Endothelial cell of umbilical vein (primary cell): ENCODE measurements at regions not wholly inside any gene's neighbourhood (a gene's known extent, or its start where the extent isn't known, plus 50 kb on each side); places are given as distances from the start of the nearest gene placed in this dataset.

Experiments used
- BruUV-seq: library from RNA; stranded (reverse); fragments of 400-500 nt; replicated peaks from 2 replicates; lab custom pipeline; 2021; lab: Mats Ljungman, UMichigan
- CTCF ChIA-PET: fragments of 300-600, 350-600 bp; sonication (Branson Sonifier 250); formaldehyde crosslinking; loops from one replicate; lab custom pipeline; 2021; ENCODE audit warnings: antibody characterized with exemption, inconsistent platforms; lab: Charles Lee
- POLR2A ChIA-PET: fragments of 300-600, 350-600 bp; sonication (Branson Sonifier 250); formaldehyde crosslinking; loops from one replicate; lab custom pipeline; 2021; ENCODE audit warnings: antibody characterized with exemption, inconsistent platforms; lab: Charles Lee
- DNase-seq: peaks from one replicate; pipeline ENCODE4 v3.0.0-alpha.2; 2011; ENCODE audit warnings: low read depth, low spot score
- FAIRE-seq: peaks from 2 replicates; lab custom pipeline; 2011; peaks lifted over from hg19 to GRCh38; lab: Jason Lieb, UNC
- H2AFZ ChIP-seq: 2 replicates; pipeline ENCODE4 v1.6.0; 2012; ENCODE audit warnings: low read depth, low read length, control low read depth, inconsistent platforms
- H3K27ac ChIP-seq: 2 replicates; pipeline ENCODE4 v1.5.1; 2011; ENCODE audit warnings: low read depth, mild to moderate bottlenecking, control low read depth, low read length, moderate library complexity; ENCODE audit not compliant: insufficient read depth
- H3K27me3 ChIP-seq, 2 experiments: 2 replicates each; pipeline versions ENCODE4 v1.6.0 to v1.6.1; 2011; ENCODE audit warnings: low read length in 2 of 2, mixed read lengths in 1 of 2; ENCODE audit not compliant: control insufficient read depth in 2 of 2, insufficient read depth in 2 of 2
- H3K36me3 ChIP-seq, 2 experiments: 2 replicates in 1 of 2; 3 replicates in 1 of 2; pipeline ENCODE4 v1.5.1; 2011; ENCODE audit warnings: low read length in 2 of 2, mild to moderate bottlenecking in 1 of 2, moderate library complexity in 1 of 2; ENCODE audit not compliant: control insufficient read depth in 2 of 2, insufficient read depth in 2 of 2; ENCODE audit errors: extremely low read depth in 1 of 2
- H3K4me1 ChIP-seq: 3 replicates; pipeline ENCODE4 v1.5.1; 2011; ENCODE audit warnings: mild to moderate bottlenecking, low read length; ENCODE audit not compliant: control insufficient read depth, insufficient read depth; ENCODE audit errors: extremely low read depth
- H3K4me2 ChIP-seq: 2 replicates; pipeline ENCODE4 v1.6.1; 2011; ENCODE audit warnings: low read length, control low read depth, mixed read lengths; ENCODE audit not compliant: insufficient read depth
- H3K4me3 ChIP-seq, 3 experiments: fragments of 200-600 bp in 1 of 3; sonication (generic), shearing (Covaris generic) in 1 of 3; replicated peaks in 1 of 3; 2 replicates each; pipeline ENCODE4 v1.5.1; 2011 to 2016; ENCODE audit warnings: control low read depth in 3 of 3, low read length in 3 of 3, mild to moderate bottlenecking in 2 of 3, inconsistent platforms in 1 of 3, low read depth in 1 of 3, moderate library complexity in 1 of 3; ENCODE audit not compliant: insufficient read depth in 1 of 3
- H3K79me2 ChIP-seq: 2 replicates; pipeline ENCODE4 v1.6.0; 2012; ENCODE audit warnings: low read length, inconsistent platforms; ENCODE audit not compliant: control insufficient read depth, insufficient read depth
- H3K9ac ChIP-seq: replicated peaks from 2 replicates; pipeline ENCODE3; 2011; ENCODE audit warnings: low read length, control low read depth; ENCODE audit not compliant: insufficient read depth; ENCODE audit errors: extremely low read depth
- H3K9me1 ChIP-seq: replicated peaks from 3 replicates; pipeline ENCODE4 v1.6.0; 2011; ENCODE audit warnings: mild to moderate bottlenecking, low read length; ENCODE audit not compliant: control insufficient read depth, insufficient read depth; ENCODE audit errors: extremely low read depth
- H3K9me3 ChIP-seq: replicated peaks from 2 replicates; pipeline ENCODE4 v1.5.1; 2012; ENCODE audit warnings: low read length, inconsistent platforms; ENCODE audit not compliant: control insufficient read depth, insufficient read depth
- H4K20me1 ChIP-seq: replicated peaks from 2 replicates; pipeline ENCODE3; 2011; ENCODE audit warnings: mild to moderate bottlenecking, low read length; ENCODE audit not compliant: control insufficient read depth, insufficient read depth; ENCODE audit errors: extremely low read depth
- EZH2 ChIP-seq: IDR thresholded peaks from 2 replicates; pipeline ENCODE4 v1.6.1; 2012; ENCODE audit warnings: borderline replicate concordance, low read depth, mild to moderate bottlenecking, moderate library complexity, low read length, inconsistent platforms; ENCODE audit not compliant: severe bottlenecking
- FOS ChIP-seq: IDR thresholded peaks from 2 replicates; pipeline ENCODE4 v1.6.1; 2011; ENCODE audit warnings: mild to moderate bottlenecking, low read length, moderate library complexity, borderline replicate concordance; ENCODE audit not compliant: insufficient read depth
- GATA2 ChIP-seq: IDR thresholded peaks from 2 replicates; pipeline ENCODE4 v1.7.0; 2011; ENCODE audit warnings: low read depth, mild to moderate bottlenecking, moderate library complexity, mixed read lengths, low read length; ENCODE audit not compliant: insufficient read length, insufficient read depth
- JUN ChIP-seq: IDR thresholded peaks from 2 replicates; pipeline ENCODE4 v1.6.1; 2011; ENCODE audit warnings: borderline replicate concordance, low read depth; ENCODE audit not compliant: insufficient read length, insufficient read depth
- MYC ChIP-seq: IDR thresholded peaks from one replicate; pipeline ENCODE4 v1.6.1; 2011; ENCODE audit warnings: mild to moderate bottlenecking, low read depth, low read length
- POLR2A ChIP-seq: IDR thresholded peaks from 2 replicates; pipeline ENCODE4 v1.6.1; 2012; ENCODE audit warnings: low read depth, mild to moderate bottlenecking, control low read depth, low read length
- POLR2AphosphoS5 ChIP-seq: IDR thresholded peaks from 2 replicates; pipeline ENCODE4 v1.6.1; 2012; ENCODE audit warnings: low read depth, mild to moderate bottlenecking, control low read depth, low read length, moderate library complexity; ENCODE audit not compliant: insufficient read depth
- dilution Hi-C: fragments of 300-500 bp; cut with MboI; formaldehyde crosslinking; loops from one replicate; pipeline ENCODE4 v1.15.0; 2019; ENCODE audit warnings: low sequenced_read_pairs; ENCODE audit not compliant: extremely low pct_ligation_motif_present
- intact Hi-C: fragments of 100-400 bp; cut with micrococcal nuclease; formaldehyde crosslinking; loops from one replicate; pipeline ENCODE4 v1.10.0; 2022
- TF ChIP-seq, protein P1 (sequence below), 2 donors: IDR thresholded peaks; 1 replicate in 1 of 2; 2 replicates in 1 of 2; pipeline ENCODE4 v1.5.1; 2011; ENCODE audit warnings: low read length in 2 of 2, mild to moderate bottlenecking in 2 of 2, moderate library complexity in 2 of 2, control low read depth in 1 of 2, inconsistent platforms in 1 of 2, low read depth in 1 of 2; ENCODE audit not compliant: insufficient read depth in 1 of 2; ENCODE audit errors: extremely low read depth in 1 of 2
- TF ChIP-seq, protein P2 (sequence below): IDR thresholded peaks from 2 replicates; pipeline ENCODE4 v1.6.1; 2011; ENCODE audit not compliant: insufficient read depth, insufficient read length

DNA sequence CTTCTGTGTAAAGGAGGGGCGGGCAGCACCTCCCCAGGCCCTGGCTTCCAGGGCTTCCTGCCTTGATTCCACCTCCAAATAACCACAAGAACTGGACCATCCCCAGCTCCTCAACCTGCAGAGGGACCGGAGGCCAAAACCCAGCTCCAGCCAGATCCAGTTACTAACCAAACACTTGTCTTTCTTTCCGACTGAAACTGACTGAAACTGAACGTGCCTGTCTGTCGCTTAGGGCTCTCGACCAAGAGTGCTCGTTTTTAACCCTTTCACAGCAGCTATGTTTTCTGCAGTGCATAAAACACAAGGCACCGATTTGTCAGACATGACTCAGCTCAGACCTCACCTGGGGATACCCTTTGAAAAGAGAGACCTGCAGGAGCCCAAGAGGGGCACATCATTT, 249.9 kb upstream of the SIX2 start:
- dilution Hi-C loops: no loop called here
- CTCF ChIA-PET: no interaction called here
- POLR2A ChIA-PET: no interaction called here

More for the DNA sequence above, 249.9 kb upstream of the SIX2 start:
- no peak overlapping the region for H2AFZ ChIP-seq
- H3K9me1 ChIP-seq: no peaks in the 10 kb centered on the region
- no peaks in the 10 kb centered on the region for H4K20me1 ChIP-seq
- no peaks in the 10 kb centered on the region for H3K36me3 ChIP-seq
- H3K9me3 ChIP-seq: no peaks in the 10 kb centered on the region
- no peak overlapping the region for H3K4me3 ChIP-seq
- no peak overlapping the region for H3K4me2 ChIP-seq
- no peaks in the 10 kb centered on the region for H3K79me2 ChIP-seq
- intact Hi-C loops: no loop called here
- H3K9ac ChIP-seq: no peak overlapping the region
- no peak overlapping the region for H3K27ac ChIP-seq
- H3K4me1 ChIP-seq: peaks cover 78% of the 10 kb centered on the region
- TF ChIP-seq, protein P1, sequence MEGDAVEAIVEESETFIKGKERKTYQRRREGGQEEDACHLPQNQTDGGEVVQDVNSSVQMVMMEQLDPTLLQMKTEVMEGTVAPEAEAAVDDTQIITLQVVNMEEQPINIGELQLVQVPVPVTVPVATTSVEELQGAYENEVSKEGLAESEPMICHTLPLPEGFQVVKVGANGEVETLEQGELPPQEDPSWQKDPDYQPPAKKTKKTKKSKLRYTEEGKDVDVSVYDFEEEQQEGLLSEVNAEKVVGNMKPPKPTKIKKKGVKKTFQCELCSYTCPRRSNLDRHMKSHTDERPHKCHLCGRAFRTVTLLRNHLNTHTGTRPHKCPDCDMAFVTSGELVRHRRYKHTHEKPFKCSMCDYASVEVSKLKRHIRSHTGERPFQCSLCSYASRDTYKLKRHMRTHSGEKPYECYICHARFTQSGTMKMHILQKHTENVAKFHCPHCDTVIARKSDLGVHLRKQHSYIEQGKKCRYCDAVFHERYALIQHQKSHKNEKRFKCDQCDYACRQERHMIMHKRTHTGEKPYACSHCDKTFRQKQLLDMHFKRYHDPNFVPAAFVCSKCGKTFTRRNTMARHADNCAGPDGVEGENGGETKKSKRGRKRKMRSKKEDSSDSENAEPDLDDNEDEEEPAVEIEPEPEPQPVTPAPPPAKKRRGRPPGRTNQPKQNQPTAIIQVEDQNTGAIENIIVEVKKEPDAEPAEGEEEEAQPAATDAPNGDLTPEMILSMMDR (IDR thresholded peaks at IDR 0.05; ENCODE audit: extremely low read depth in 1 of 2, insufficient read depth in 1 of 2, low read depth in 1 of 2, low read length in 2 of 2): no peak
- no peak for TF ChIP-seq POLR2A
- no peak for TF ChIP-seq EZH2
- no peak for TF ChIP-seq FOS
- TF ChIP-seq, protein P2, sequence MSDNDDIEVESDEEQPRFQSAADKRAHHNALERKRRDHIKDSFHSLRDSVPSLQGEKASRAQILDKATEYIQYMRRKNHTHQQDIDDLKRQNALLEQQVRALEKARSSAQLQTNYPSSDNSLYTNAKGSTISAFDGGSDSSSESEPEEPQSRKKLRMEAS: no peak
- TF ChIP-seq MYC: no peak
- no peak for TF ChIP-seq JUN
- no peak for TF ChIP-seq POLR2AphosphoS5
- no peak for TF ChIP-seq GATA2
- FAIRE-seq: peak; percentile 59
- H3K27me3 ChIP-seq: no peaks in the 10 kb centered on the region
- DNase-seq: no peak
- no TSS peak for BruUV-seq
